ENCODE measurements at regions not wholly inside any gene's neighbourhood (a gene's known extent, or its start where the extent isn't known, plus 50 kb on each side); places are given as distances from the start of the nearest gene placed in this dataset.

GRCh38 chr2:236400594-236401360 lies 136.6 kb upstream of the ASB18 start:
- Histone ChIP-seq H3K9ac (ENCODE audit: control insufficient read depth, insufficient read depth, low read length) (no peak overlapping the region), H2AFZ (ENCODE audit: control insufficient read depth, low read depth, low read length) (no peak overlapping the region), H3K27me3 (replicated peaks in 1 of 2; ENCODE audit: control insufficient read depth in 2 of 2, insufficient read depth in 2 of 2, low read length in 1 of 2) (peaks cover 0 to 3% of the 10 kb centered on the region in 2 experiments; a peak in 2 of 4 replicates), H3K4me3 (no peak overlapping the region), H3K79me2 (ENCODE audit: control insufficient read depth, insufficient read depth, low read length) (no peaks in the 10 kb centered on the region), H4K20me1 (ENCODE audit: control insufficient read depth, insufficient read depth) (no peaks in the 10 kb centered on the region), H3K4me1 (ENCODE audit: control insufficient read depth, insufficient read depth, low read length) (no peaks in the 10 kb centered on the region), H3K27ac (ENCODE audit: control insufficient read depth, insufficient read depth) (no peak overlapping the region), H3K9me3 (replicated peaks; ENCODE audit: control insufficient read depth, insufficient read depth, low read length) (no peaks in the 10 kb centered on the region), H3K4me2 (ENCODE audit: control insufficient read depth, insufficient read depth) (no peak overlapping the region), H3K36me3 (ENCODE audit: control insufficient read depth in 2 of 2, insufficient read depth in 2 of 2, low read length in 1 of 2) (no peaks in the 10 kb centered on the region)
- ChIA-PET RAD21 (ENCODE audit: unreplicated experiment) (no interaction called here), CTCF (no interaction called here), SMC1A (ENCODE audit: uncharacterized antibody, unreplicated experiment) (no interaction called here), POLR2A (no interaction called here)
- FAIRE-seq = no peak
- intact Hi-C loops (cut with micrococcal nuclease; ENCODE audit: unreplicated experiment) (no loop called here), in situ Hi-C loops (cut with MboI) (no loop called here)
- no peak for ATAC-seq
- no TSS peak for BruUV-seq (replicated peaks)
- no peak for DNase-seq (ENCODE audit: low read depth, low spot score)
- WGBS (ENCODE audit: insufficient coverage, insufficient replicate concordance, low lambda C conversion rate, missing lambda C conversion rate) = 31% methylated on average over 20 of the region's 20 CpGs
- TF ChIP-seq CREM (IDR thresholded peaks at IDR 0.05; ENCODE audit: low read depth) = no peak
- no peak for TF ChIP-seq ZZZ3 (IDR thresholded peaks at IDR 0.05; ENCODE audit: control insufficient read depth, insufficient read length, low read depth)
- no peak for TF ChIP-seq NFYB (IDR thresholded peaks at IDR 0.05; ENCODE audit: insufficient read depth, low read depth, low read length)
- no peak for TF ChIP-seq ATF3 (IDR thresholded peaks at IDR 0.05; ENCODE audit: borderline replicate concordance, extremely low read depth, low read depth, low read length)
- TF ChIP-seq IRF4 (IDR thresholded peaks at IDR 0.05; ENCODE audit: low read depth, low read length) = no peak
- no peak for TF ChIP-seq ZBTB11 (CRISPR knock-in tag; IDR thresholded peaks at IDR 0.05)
- TF ChIP-seq MTA3 (IDR thresholded peaks at IDR 0.05; ENCODE audit: borderline replicate concordance, low read length) = no peak
- TF ChIP-seq CHD4 (IDR thresholded peaks at IDR 0.05) = no peak
- TF ChIP-seq BRCA1 (IDR thresholded peaks at IDR 0.05; ENCODE audit: low read depth, low read length) = no peak
- no peak for TF ChIP-seq ATF2 (IDR thresholded peaks at IDR 0.05; ENCODE audit: low read length)
